H1 (cell line): ENCODE measurements at regions not wholly inside any gene's neighbourhood (a gene's known extent, or its start where the extent isn't known, plus 50 kb on each side); places are given as distances from the start of the nearest gene placed in this dataset.

Experiments
- CTCF ChIA-PET: fragments of 300-600 bp; sonication (Branson Sonifier 250); formaldehyde crosslinking; loops from one replicate; lab custom pipeline; 2021; ENCODE audit not compliant: partially characterized antibody; lab: Charles Lee
- POLR2A ChIA-PET: fragments of 300-600 bp; sonication (Branson Sonifier 250); formaldehyde crosslinking; loops from one replicate; lab custom pipeline; 2021; ENCODE audit warnings: inconsistent platforms; ENCODE audit not compliant: partially characterized antibody; lab: Charles Lee
- DNase-seq, 2 experiments: peaks; one replicate each; pipeline versions ENCODE4 v3.0.0 to v3.0.0-alpha.2; 2010 to 2022; ENCODE audit warnings: low spot score in 2 of 2, low read depth in 1 of 2, mixed read lengths in 1 of 2
- FAIRE-seq: peaks from 2 replicates; lab custom pipeline; 2011; peaks lifted over from hg19 to GRCh38; lab: Jason Lieb, UNC
- H2AFZ ChIP-seq: 2 replicates; pipeline ENCODE4 v1.8.1; 2012; ENCODE audit warnings: low read length, inconsistent platforms
- H2AK5ac ChIP-seq: 2 replicates; pipeline ENCODE4 v1.6.1; 2013; ENCODE audit warnings: low read depth, low read length
- H2BK120ac ChIP-seq: replicated peaks from 2 replicates; pipeline ENCODE3; 2013; ENCODE audit warnings: low read depth, low read length, inconsistent platforms
- H2BK12ac ChIP-seq: 2 replicates; pipeline ENCODE4 v1.6.1; 2013; ENCODE audit warnings: low read depth, low read length
- H2BK15ac ChIP-seq: 2 replicates; pipeline ENCODE4 v1.6.1; 2013; ENCODE audit warnings: low read length
- H2BK20ac ChIP-seq: 2 replicates; pipeline ENCODE4 v1.6.1; 2013; ENCODE audit warnings: low read length
- H2BK5ac ChIP-seq: 2 replicates; pipeline ENCODE4 v1.6.1; 2013; ENCODE audit warnings: low read depth, low read length
- H3K14ac ChIP-seq: 2 replicates; pipeline ENCODE4 v1.6.1; 2013; ENCODE audit warnings: inconsistent platforms; ENCODE audit not compliant: insufficient read length
- H3K18ac ChIP-seq: 2 replicates; pipeline ENCODE4 v1.6.1; 2013; ENCODE audit warnings: low read length; ENCODE audit errors: extremely low read depth
- H3K23ac ChIP-seq: 2 replicates; pipeline ENCODE4 v1.6.1; 2013; ENCODE audit warnings: inconsistent platforms; ENCODE audit not compliant: insufficient read length
- H3K23me2 ChIP-seq: 2 replicates; pipeline ENCODE4 v1.6.1; 2013; ENCODE audit warnings: low read depth, low read length
- H3K27ac ChIP-seq: 2 replicates; pipeline ENCODE4 v1.6.1; 2011; ENCODE audit warnings: low read depth, low read length, inconsistent platforms
- H3K27me3 ChIP-seq, 4 experiments: replicated peaks in 1 of 4; 1 replicate in 1 of 4; 2 replicates in 3 of 4; pipeline versions ENCODE4 v1.6.1 to v1.8.1; 2011 to 2013; ENCODE audit warnings: low read length in 3 of 4, mild to moderate bottlenecking in 3 of 4, inconsistent platforms in 2 of 4, mixed read lengths in 2 of 4, moderate library complexity in 1 of 4; ENCODE audit not compliant: control insufficient read depth in 3 of 4, insufficient read depth in 3 of 4; ENCODE audit errors: extremely low read depth in 1 of 4
- H3K36me3 ChIP-seq, 4 experiments: 2 replicates each; pipeline versions ENCODE4 v1.6.1 to v1.8.1; 2011 to 2013; ENCODE audit warnings: mild to moderate bottlenecking in 4 of 4, low read length in 3 of 4, moderate library complexity in 2 of 4, control low read depth in 1 of 4, inconsistent platforms in 1 of 4; ENCODE audit not compliant: insufficient read depth in 4 of 4, control insufficient read depth in 2 of 4
- H3K4ac ChIP-seq: replicated peaks from 2 replicates; pipeline ENCODE3; 2013; ENCODE audit warnings: low read length, low read depth, mixed read lengths, inconsistent platforms; ENCODE audit not compliant: insufficient read length
- H3K4me1 ChIP-seq, 4 experiments: replicated peaks in 1 of 4; 1 replicate in 1 of 4; 2 replicates in 3 of 4; pipeline versions ENCODE4 v1.6.1 to v1.8.1; 2011 to 2013; ENCODE audit warnings: low read length in 3 of 4, inconsistent platforms in 2 of 4, mixed read lengths in 1 of 4; ENCODE audit not compliant: insufficient read depth in 4 of 4, control insufficient read depth in 3 of 4
- H3K4me2 ChIP-seq, 2 experiments: 2 replicates each; pipeline versions ENCODE4 v1.6.1 to v1.8.1; 2011 to 2013; ENCODE audit warnings: low read depth in 2 of 2, low read length in 2 of 2, control low read depth in 1 of 2, inconsistent platforms in 1 of 2, mild to moderate bottlenecking in 1 of 2; ENCODE audit not compliant: insufficient read depth in 1 of 2
- H3K4me3 ChIP-seq, 4 experiments: fragments of 200-600, 300-600 bp in 1 of 4; sonication (generic), shearing (Covaris generic), sonication (Bioruptor Twin) in 1 of 4; 2 replicates each; pipeline versions ENCODE4 v1.5.1 to v1.8.1; 2011 to 2016; ENCODE audit warnings: low read length in 4 of 4, low read depth in 3 of 4, control low read depth in 2 of 4, inconsistent platforms in 2 of 4, mild to moderate bottlenecking in 2 of 4, mixed read lengths in 1 of 4, moderate library complexity in 1 of 4; ENCODE audit not compliant: insufficient read depth in 2 of 4; ENCODE audit errors: extremely low read depth in 1 of 4
- H3K56ac ChIP-seq: replicated peaks from 2 replicates; pipeline ENCODE3; 2013; ENCODE audit warnings: low read depth, mild to moderate bottlenecking, mixed read lengths, low read length, inconsistent platforms; ENCODE audit not compliant: insufficient read length
- H3K79me1 ChIP-seq: 2 replicates; pipeline ENCODE4 v1.6.1; 2013; ENCODE audit warnings: low read depth, low read length, control low read depth
- H3K79me2 ChIP-seq, 2 experiments: 2 replicates each; pipeline versions ENCODE4 v1.6.1 to v1.8.1; 2012 to 2013; ENCODE audit warnings: low read length in 2 of 2, mild to moderate bottlenecking in 2 of 2, inconsistent platforms in 1 of 2; ENCODE audit not compliant: insufficient read depth in 2 of 2, control insufficient read depth in 1 of 2
- H3K9ac ChIP-seq, 4 experiments: replicated peaks in 1 of 4; 1 replicate in 1 of 4; 2 replicates in 3 of 4; pipeline versions ENCODE4 v1.6.1 to v1.8.1; 2011 to 2013; ENCODE audit warnings: low read depth in 3 of 4, low read length in 3 of 4, control low read depth in 2 of 4, mild to moderate bottlenecking in 2 of 4, moderate library complexity in 2 of 4, inconsistent platforms in 1 of 4; ENCODE audit errors: extremely low read depth in 1 of 4
- H3K9me3 ChIP-seq, 2 experiments: 2 replicates each; pipeline versions ENCODE4 v1.6.1 to v1.8.1; 2012 to 2013; ENCODE audit warnings: mild to moderate bottlenecking in 2 of 2, moderate library complexity in 2 of 2, control low read depth in 1 of 2, inconsistent platforms in 1 of 2, low read depth in 1 of 2, low read length in 1 of 2, mixed read lengths in 1 of 2; ENCODE audit not compliant: insufficient read depth in 2 of 2
- H4K20me1 ChIP-seq, 2 experiments: replicated peaks in 1 of 2; 2 replicates each; pipeline versions ENCODE3 to v1.8.1; 2011 to 2013; ENCODE audit warnings: inconsistent platforms in 2 of 2, low read length in 2 of 2, mild to moderate bottlenecking in 1 of 2; ENCODE audit not compliant: insufficient read depth in 2 of 2, control insufficient read depth in 1 of 2
- H4K5ac ChIP-seq: 2 replicates; pipeline ENCODE4 v1.6.1; 2013; ENCODE audit warnings: low read length, low read depth, mixed read lengths, inconsistent platforms; ENCODE audit not compliant: insufficient read length
- H4K8ac ChIP-seq: 2 replicates; pipeline ENCODE4 v1.8.0; 2013; ENCODE audit warnings: mild to moderate bottlenecking, moderate library complexity, low read length, inconsistent platforms; ENCODE audit not compliant: insufficient read depth; ENCODE audit errors: extremely low read depth
- H4K91ac ChIP-seq: replicated peaks from 2 replicates; pipeline ENCODE3; 2013; ENCODE audit warnings: low read length, mixed read lengths, inconsistent platforms; ENCODE audit not compliant: insufficient read length
- CEBPB ChIP-seq: IDR thresholded peaks from 2 replicates; pipeline ENCODE4 v1.6.1; 2012; ENCODE audit warnings: low read depth, low read length
- GABPA ChIP-seq: IDR thresholded peaks from 2 replicates; pipeline ENCODE4 v1.6.1; 2011; ENCODE audit warnings: mild to moderate bottlenecking, low read length, moderate library complexity, borderline replicate concordance; ENCODE audit not compliant: insufficient read depth
- JUN ChIP-seq: IDR thresholded peaks from 2 replicates; pipeline ENCODE4 v1.6.1; 2011; ENCODE audit warnings: low read depth, mild to moderate bottlenecking, improper control_type of control experiment, low read length
- JUND ChIP-seq: IDR thresholded peaks from 2 replicates; pipeline ENCODE4 v1.6.1; 2011; ENCODE audit warnings: mild to moderate bottlenecking, improper control_type of control experiment, low read length
- KDM4A ChIP-seq: IDR thresholded peaks from one replicate; pipeline ENCODE4 v1.7.1; 2012; ENCODE audit warnings: low read depth, mild to moderate bottlenecking, moderate library complexity, low read length, inconsistent platforms; ENCODE audit not compliant: severe bottlenecking
- KDM5A ChIP-seq: fragments of 200-600 bp; IDR thresholded peaks from 2 replicates; pipeline ENCODE4 v1.7.1; 2012; ENCODE audit warnings: mild to moderate bottlenecking, low read length, inconsistent platforms, mixed read lengths
- RBBP5 ChIP-seq: IDR thresholded peaks from 2 replicates; pipeline ENCODE4 v1.7.1; 2012; ENCODE audit warnings: low read depth, mild to moderate bottlenecking, inconsistent platforms, low read length, moderate library complexity, borderline replicate concordance
- SP2 ChIP-seq: IDR thresholded peaks from 2 replicates; pipeline ENCODE4 v1.6.1; 2012; ENCODE audit warnings: mild to moderate bottlenecking, low read length, inconsistent platforms
- SUZ12 ChIP-seq: fragments of 200-600 bp; sonication (generic); IDR thresholded peaks from 2 replicates; pipeline ENCODE4 v1.6.1; 2012; ENCODE audit warnings: mild to moderate bottlenecking, inconsistent platforms, low read length, moderate library complexity, mixed read lengths
- TAF1 ChIP-seq: IDR thresholded peaks from 2 replicates; pipeline ENCODE4 v1.6.1; 2011; ENCODE audit warnings: mild to moderate bottlenecking, low read depth, low read length
- WGBS, 2 experiments: shearing (Covaris generic) in 1 of 2; methylation state at CpG; one replicate each; pipeline versions ENCODE4 v1.1.6 to v1.1.7; 2013 to 2015; ENCODE audit warnings: low lambda C conversion rate in 2 of 2, mixed read lengths in 2 of 2, inconsistent platforms in 1 of 2, low coverage in 1 of 2, missing lambda C conversion rate in 1 of 2; ENCODE audit not compliant: insufficient replicate concordance in 2 of 2, insufficient coverage in 1 of 2, insufficient read length in 1 of 2; ENCODE audit errors: extremely low coverage in 1 of 2, missing lambda C conversion rate in 1 of 2; 5-methylcytosine and 5-hydroxymethylcytosine counted together

GRCh38 chr13:90612391-90612790 is 735.1 kb upstream of the MIR17HG start:
- Histone ChIP-seq H3K14ac (no peak overlapping the region), H3K79me2 (no peaks in the 10 kb centered on the region), H2BK5ac (no peak overlapping the region), H3K27me3 (no peaks in the 10 kb centered on the region), H2AFZ (no peak overlapping the region), H2BK20ac (no peak overlapping the region), H3K23me2 (no peaks in the 10 kb centered on the region), H2AK5ac (no peak overlapping the region), H3K9me3 (peaks cover under 1 to 2% of the 10 kb centered on the region in 2 experiments; a peak in 3 of 4 replicates), H2BK120ac (no peak overlapping the region), H4K91ac (no peak overlapping the region), H3K27ac (no peak overlapping the region), H2BK12ac (no peak overlapping the region), H3K4me3 (no peak overlapping the region), H3K79me1 (no peaks in the 10 kb centered on the region), H3K9ac (no peak overlapping the region), H4K20me1 (no peaks in the 10 kb centered on the region), H3K4me1 (no peaks in the 10 kb centered on the region), H4K5ac (no peak overlapping the region), H4K8ac (no peak overlapping the region), H3K56ac (no peak overlapping the region), H3K36me3 (peaks cover 0 to under 1% (median 0%) of the 10 kb centered on the region in 4 experiments; a peak in 1 of 8 replicates), H3K4ac (no peak overlapping the region), H3K18ac (no peak overlapping the region), H3K4me2 (no peak overlapping the region), H3K23ac (no peak overlapping the region), H2BK15ac (no peak overlapping the region)
- ChIA-PET CTCF (interaction anchor here (2.0 kb wide), 1 partner anchor 254 kb away, joined by 5 read pairs; no protein-coding TSS in a partner anchor), POLR2A (no interaction called here)
- FAIRE-seq (no peak), DNase-seq (no peak)
- TF ChIP-seq RBBP5 (no peak), GABPA (no peak), CEBPB (no peak), JUND (no peak), KDM5A (no peak), JUN (no peak), SUZ12 (no peak), TAF1 (no peak), KDM4A (no peak), SP2 (no peak)
- 87% methylated on average over 2 of the region's 2 CpGs; no CpG with 5 or more reads in 1 of the 2 experiments for WGBS, 2 experiments
